ENCODE measurements at regions not wholly inside any gene's neighbourhood (a gene's known extent, or its start where the extent isn't known, plus 50 kb on each side); places are given as distances from the start of the nearest gene placed in this dataset.
"Not testable (repeated sequence)": the region's sequence is repeated elsewhere in the genome, so short reads cannot be mapped to it uniquely, and the experiment has no call there.

DNA sequence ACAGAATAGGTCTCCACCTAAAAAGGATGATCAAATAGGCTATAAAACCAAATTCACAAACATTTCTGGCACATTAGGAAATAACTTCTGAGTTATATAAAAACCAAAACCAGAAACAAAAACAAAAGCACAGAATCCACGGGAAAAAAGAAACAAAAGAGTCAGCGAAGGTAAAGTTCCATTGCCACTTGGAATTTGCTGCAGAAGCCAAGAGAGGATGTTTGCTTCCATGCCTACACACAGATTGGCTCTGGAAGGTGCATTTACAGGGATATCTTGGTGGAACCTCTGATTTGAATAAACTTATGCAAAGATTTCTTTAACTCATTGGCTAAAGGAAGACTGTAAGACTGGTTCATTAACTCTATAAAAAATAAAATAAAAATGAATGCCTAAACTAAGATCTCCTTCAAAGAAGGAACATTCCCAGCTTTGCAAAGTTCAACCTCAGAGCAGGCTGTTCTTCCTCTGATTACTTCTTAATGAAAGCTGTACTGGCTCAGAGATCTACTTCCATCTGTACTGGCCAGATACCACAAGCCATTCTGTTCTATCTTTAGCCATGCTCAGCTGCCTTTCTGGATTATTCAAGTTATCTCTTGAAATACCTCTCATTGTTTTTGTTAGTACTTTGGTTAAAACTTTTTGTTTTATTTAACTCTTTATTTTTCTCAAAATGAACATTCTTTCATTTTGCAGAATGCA, 537.5 kb upstream of the CCDC54 start:
- H3K36me3 ChIP-seq (ENCODE audit: insufficient read depth, low read length), result no peaks in the 10 kb centered on the region
- H3K4me3 ChIP-seq (ENCODE audit: low read length), result no peak overlapping the region
- 97% methylated on average over 2 of the region's 2 CpGs for WGBS
- H3K9ac ChIP-seq (ENCODE audit: low read depth, low read length), result no peak overlapping the region
- H3K27ac ChIP-seq (ENCODE audit: low read depth, low read length), result no peak overlapping the region
- H3K4me1 ChIP-seq (ENCODE audit: insufficient read depth, low read length), result peaks cover 17% of the 10 kb centered on the region
- H3K27me3 ChIP-seq (ENCODE audit: insufficient read depth, low read length), result no peaks in the 10 kb centered on the region
- 0 out of 2 replicates have a peak, but pooled peaks cover 3% of the 10 kb centered on the region for H3K9me3 ChIP-seq (ENCODE audit: insufficient read depth, low read depth, low read length)

DNA sequence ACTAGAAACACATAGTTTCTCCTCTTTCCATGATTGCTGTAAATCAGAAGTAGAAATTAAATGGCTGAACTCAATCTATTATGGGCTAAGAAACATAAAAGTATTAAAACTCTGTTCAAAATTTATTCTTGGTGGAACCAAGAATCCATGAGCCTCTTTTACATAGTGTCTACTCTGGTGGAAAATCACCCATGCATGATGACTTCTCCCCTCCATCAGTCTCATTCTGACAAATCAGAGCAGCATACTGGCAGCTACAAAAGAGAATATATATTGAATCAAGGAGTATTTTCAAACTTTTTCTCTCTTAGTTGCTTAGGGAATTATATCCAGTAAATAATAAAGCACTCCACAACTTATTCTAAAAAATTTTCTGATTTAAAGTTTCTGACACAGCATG, 536.9 kb upstream of the CCDC54 start:
- Histone ChIP-seq H3K4me1 (ENCODE audit: insufficient read depth, low read length) (peaks cover 17% of the 10 kb centered on the region), H3K27ac (ENCODE audit: low read depth, low read length) (no peak overlapping the region), H3K9ac (ENCODE audit: low read depth, low read length) (no peak overlapping the region), H3K9me3 (ENCODE audit: insufficient read depth, low read depth, low read length) (0 out of 2 replicates have a peak, but pooled peaks cover 3% of the 10 kb centered on the region), H3K4me3 (ENCODE audit: low read length) (no peak overlapping the region), H3K27me3 (ENCODE audit: insufficient read depth, low read length) (no peaks in the 10 kb centered on the region), H3K36me3 (ENCODE audit: insufficient read depth, low read length) (no peaks in the 10 kb centered on the region)

DNA sequence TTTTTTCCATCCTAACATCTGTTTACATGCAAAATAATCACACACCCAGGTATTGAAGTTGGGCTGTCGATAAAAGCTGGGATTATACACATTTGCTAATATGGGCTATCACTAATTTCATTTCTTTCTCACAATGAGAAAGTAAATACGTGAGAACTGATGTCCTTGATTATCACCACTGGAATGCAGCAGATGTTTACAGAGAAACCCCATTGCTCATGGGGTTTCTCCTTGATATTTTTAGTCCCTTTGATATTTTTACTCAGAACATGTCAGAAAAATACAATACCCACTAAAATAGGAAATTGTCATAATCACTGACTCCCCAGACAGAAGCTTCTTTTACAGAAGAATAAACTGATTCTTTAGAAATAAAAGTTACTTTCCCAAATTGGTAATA, 535.1 kb upstream of the CCDC54 start:
- H3K9ac ChIP-seq (ENCODE audit: low read depth, low read length), result no peak overlapping the region
- no peaks in the 10 kb centered on the region for H3K36me3 ChIP-seq (ENCODE audit: insufficient read depth, low read length)
- H3K4me3 ChIP-seq (ENCODE audit: low read length), result no peak overlapping the region
- no peaks in the 10 kb centered on the region for H3K27me3 ChIP-seq (ENCODE audit: insufficient read depth, low read length)
- WGBS, result 92% methylated on average over 2 of the region's 2 CpGs
- peaks cover 13% of the 10 kb centered on the region for H3K4me1 ChIP-seq (ENCODE audit: insufficient read depth, low read length)
- H3K27ac ChIP-seq (ENCODE audit: low read depth, low read length), result no peak overlapping the region
- H3K9me3 ChIP-seq (ENCODE audit: insufficient read depth, low read depth, low read length), result 0 out of 2 replicates have a peak, but pooled peaks cover 3% of the 10 kb centered on the region

DNA sequence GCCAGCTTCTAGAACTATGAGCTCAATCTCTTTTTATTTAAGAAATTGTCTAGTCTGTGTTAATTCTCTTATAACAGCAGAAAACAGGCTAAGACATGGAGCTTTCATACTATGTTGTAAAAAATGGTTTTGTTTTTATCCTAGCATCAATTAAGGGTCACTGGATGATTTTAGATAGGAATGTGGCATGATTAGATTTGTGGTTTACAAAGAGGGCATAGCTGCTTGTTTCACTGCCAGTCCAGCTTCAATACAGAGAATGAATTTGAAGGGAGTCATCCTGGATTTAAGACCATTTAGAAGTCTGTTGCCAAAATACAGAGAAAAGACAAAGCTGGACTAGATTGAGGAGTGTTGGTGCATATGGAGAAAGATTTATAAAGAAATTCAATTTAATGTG, 532.6 kb upstream of the CCDC54 start:
- no peak overlapping the region for H3K4me3 ChIP-seq (ENCODE audit: low read length)
- H3K4me1 ChIP-seq (ENCODE audit: insufficient read depth, low read length), result peaks cover 13% of the 10 kb centered on the region
- H3K27me3 ChIP-seq (ENCODE audit: insufficient read depth, low read length), result no peaks in the 10 kb centered on the region
- no peaks in the 10 kb centered on the region for H3K36me3 ChIP-seq (ENCODE audit: insufficient read depth, low read length)
- no peak overlapping the region for H3K9ac ChIP-seq (ENCODE audit: low read depth, low read length)
- H3K9me3 ChIP-seq (ENCODE audit: insufficient read depth, low read depth, low read length), result 0 out of 2 replicates have a peak, but pooled peaks cover 3% of the 10 kb centered on the region
- no peak overlapping the region for H3K27ac ChIP-seq (ENCODE audit: low read depth, low read length)

DNA sequence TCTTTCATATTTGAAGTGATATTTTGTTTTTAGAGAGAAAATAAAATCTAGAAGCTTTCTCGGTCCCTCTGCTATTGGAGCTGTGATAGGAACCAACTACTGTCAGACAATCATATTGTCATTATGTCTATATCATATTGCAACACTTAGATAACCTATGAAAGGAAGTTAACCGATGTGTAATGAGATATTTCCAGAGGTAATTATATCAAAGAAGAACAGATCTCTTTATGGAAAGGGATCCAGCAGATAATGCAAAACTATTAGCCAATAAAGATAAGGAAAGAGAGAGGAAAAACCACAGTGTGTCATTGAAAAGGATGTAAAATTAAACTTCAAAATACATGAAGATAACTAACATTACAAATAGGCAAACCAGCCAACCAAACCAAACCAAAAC, 529.1 kb upstream of the CCDC54 start:
- Histone ChIP-seq H3K4me1 (ENCODE audit: insufficient read depth, low read length) (peaks cover 2% of the 10 kb centered on the region; the same call in 1 of the 2 replicates), H3K27me3 (ENCODE audit: insufficient read depth, low read length) (no peaks in the 10 kb centered on the region), H3K36me3 (ENCODE audit: insufficient read depth, low read length) (no peaks in the 10 kb centered on the region), H3K27ac (ENCODE audit: low read depth, low read length) (no peak overlapping the region), H3K9me3 (ENCODE audit: insufficient read depth, low read depth, low read length) (0 out of 2 replicates have a peak, but pooled peaks cover 3% of the 10 kb centered on the region), H3K4me3 (ENCODE audit: low read length) (no peak overlapping the region), H3K9ac (ENCODE audit: low read depth, low read length) (no peak overlapping the region)
- no CpG with 5 or more reads among the region's 2 CpGs for WGBS

DNA sequence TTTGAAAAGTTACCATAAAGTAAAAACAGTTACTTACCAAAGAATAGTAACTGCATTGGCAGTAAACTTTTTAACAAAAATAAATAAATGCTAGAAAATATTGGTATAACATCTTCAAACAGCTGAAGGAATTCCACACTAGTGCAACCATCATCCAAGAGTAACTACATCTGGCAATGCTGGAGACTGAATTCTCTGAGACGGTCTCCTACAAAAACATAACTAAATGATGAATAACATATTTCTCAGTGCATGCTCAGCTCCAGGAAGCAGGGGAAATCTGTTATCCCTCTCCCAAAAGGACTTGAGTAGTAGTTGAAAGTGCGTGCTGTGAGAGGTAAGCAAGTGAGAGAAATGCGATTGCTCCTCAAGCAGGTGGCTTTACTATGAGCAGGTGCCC, 526.8 kb upstream of the CCDC54 start:
- 87% methylated on average over 3 of the region's 3 CpGs for WGBS

DNA sequence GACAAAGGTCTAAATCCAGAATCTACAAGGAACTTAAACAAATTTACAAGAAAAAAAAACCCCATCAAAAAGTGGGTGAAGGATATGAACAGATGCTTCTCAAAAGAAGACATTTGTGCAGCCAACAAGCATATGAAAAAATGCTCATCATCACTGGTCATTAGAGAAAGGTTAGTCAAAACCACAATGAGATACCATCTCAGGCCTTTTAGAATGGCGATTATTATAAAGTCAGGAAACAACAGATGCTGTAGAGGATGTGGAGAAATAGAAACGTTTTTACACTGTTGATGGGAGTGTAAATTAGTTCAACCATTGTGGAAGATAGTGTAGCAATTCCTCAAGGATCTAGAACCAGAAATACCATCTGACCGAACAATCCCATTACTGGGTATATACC, 518.9 kb upstream of the CCDC54 start:
- 92% methylated on average over 3 of the region's 3 CpGs for WGBS

More for the DNA sequence above, 526.8 kb upstream of the CCDC54 start:
- Histone ChIP-seq H3K4me3 (ENCODE audit: low read length) (no peak overlapping the region), H3K27me3 (ENCODE audit: insufficient read depth, low read length) (no peaks in the 10 kb centered on the region), H3K4me1 (ENCODE audit: insufficient read depth, low read length) (no peaks in the 10 kb centered on the region), H3K27ac (ENCODE audit: low read depth, low read length) (no peak overlapping the region), H3K9ac (ENCODE audit: low read depth, low read length) (no peak overlapping the region), H3K9me3 (ENCODE audit: insufficient read depth, low read depth, low read length) (no peaks in the 10 kb centered on the region), H3K36me3 (ENCODE audit: insufficient read depth, low read length) (no peaks in the 10 kb centered on the region)

DNA sequence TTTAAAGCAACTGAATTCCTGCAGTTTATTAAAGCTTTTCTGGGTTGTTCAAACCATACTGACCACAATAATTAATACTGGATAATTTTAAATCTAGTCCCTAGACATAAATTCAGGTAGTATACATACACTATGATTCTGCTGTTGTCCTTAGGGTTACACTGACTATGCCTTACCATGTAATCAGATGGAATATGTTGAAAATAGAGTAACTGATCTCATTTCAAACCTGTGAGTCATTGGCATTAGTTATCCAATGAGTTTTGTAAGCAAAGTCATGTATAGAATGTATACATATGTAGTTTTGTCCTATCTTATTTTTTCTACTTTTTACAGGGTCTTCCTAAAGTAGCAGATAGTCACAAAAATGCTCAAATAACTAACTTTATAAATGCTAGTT, 517.1 kb upstream of the CCDC54 start:
- Histone ChIP-seq H3K4me3 (ENCODE audit: low read length) (no peak overlapping the region), H3K4me1 (ENCODE audit: insufficient read depth, low read length) (peaks cover 18% of the 10 kb centered on the region)

More for the DNA sequence above, 518.9 kb upstream of the CCDC54 start:
- not testable (repeated sequence) for H3K4me3 ChIP-seq (ENCODE audit: low read length); H3K27me3 ChIP-seq (ENCODE audit: insufficient read depth, low read length); H3K9ac ChIP-seq (ENCODE audit: low read depth, low read length); H3K36me3 ChIP-seq (ENCODE audit: insufficient read depth, low read length); H3K9me3 ChIP-seq (ENCODE audit: insufficient read depth, low read depth, low read length); H3K27ac ChIP-seq (ENCODE audit: low read depth, low read length)
- peaks cover 18% of the 10 kb centered on the region for H3K4me1 ChIP-seq (ENCODE audit: insufficient read depth, low read length)

DNA sequence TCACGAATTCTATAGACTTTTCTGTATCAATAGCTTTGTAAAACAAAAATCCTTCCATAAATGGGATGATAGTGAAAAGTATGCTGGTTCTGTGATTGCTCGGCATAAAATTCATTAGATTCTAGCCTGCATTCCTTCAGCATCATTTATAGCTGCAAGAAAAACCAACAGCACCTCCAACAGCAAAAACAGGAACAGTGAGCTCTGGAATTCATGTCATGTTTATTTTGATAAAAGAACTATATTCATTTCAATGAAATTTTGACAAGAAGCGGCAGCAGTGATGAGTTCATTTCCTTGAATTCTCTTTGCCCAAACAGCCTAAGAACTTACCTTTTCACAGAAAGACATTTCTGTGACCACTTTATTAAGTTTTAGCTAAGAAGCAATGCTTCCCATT, 515.2 kb upstream of the CCDC54 start:
- WGBS, result 88% methylated on average over 2 of the region's 3 CpGs
- no peak overlapping the region for H3K4me3 ChIP-seq (ENCODE audit: low read length)
- H3K36me3 ChIP-seq (ENCODE audit: insufficient read depth, low read length), result 0 out of 2 replicates have a peak, but pooled peaks cover 3% of the 10 kb centered on the region
- peaks cover 18% of the 10 kb centered on the region for H3K4me1 ChIP-seq (ENCODE audit: insufficient read depth, low read length)
- no peaks in the 10 kb centered on the region for H3K27me3 ChIP-seq (ENCODE audit: insufficient read depth, low read length)
- H3K27ac ChIP-seq (ENCODE audit: low read depth, low read length), result no peak overlapping the region
- no peak overlapping the region for H3K9ac ChIP-seq (ENCODE audit: low read depth, low read length)
- peaks cover 3% of the 10 kb centered on the region; the same call in 1 of the 2 replicates for H3K9me3 ChIP-seq (ENCODE audit: insufficient read depth, low read depth, low read length)

More for the DNA sequence above, 517.1 kb upstream of the CCDC54 start:
- 0 out of 2 replicates have a peak, but pooled peaks cover 4% of the 10 kb centered on the region for H3K9me3 ChIP-seq (ENCODE audit: insufficient read depth, low read depth, low read length)
- H3K36me3 ChIP-seq (ENCODE audit: insufficient read depth, low read length), result no peaks in the 10 kb centered on the region
- H3K9ac ChIP-seq (ENCODE audit: low read depth, low read length), result no peak overlapping the region
- no peaks in the 10 kb centered on the region for H3K27me3 ChIP-seq (ENCODE audit: insufficient read depth, low read length)
- H3K27ac ChIP-seq (ENCODE audit: low read depth, low read length), result no peak overlapping the region

DNA sequence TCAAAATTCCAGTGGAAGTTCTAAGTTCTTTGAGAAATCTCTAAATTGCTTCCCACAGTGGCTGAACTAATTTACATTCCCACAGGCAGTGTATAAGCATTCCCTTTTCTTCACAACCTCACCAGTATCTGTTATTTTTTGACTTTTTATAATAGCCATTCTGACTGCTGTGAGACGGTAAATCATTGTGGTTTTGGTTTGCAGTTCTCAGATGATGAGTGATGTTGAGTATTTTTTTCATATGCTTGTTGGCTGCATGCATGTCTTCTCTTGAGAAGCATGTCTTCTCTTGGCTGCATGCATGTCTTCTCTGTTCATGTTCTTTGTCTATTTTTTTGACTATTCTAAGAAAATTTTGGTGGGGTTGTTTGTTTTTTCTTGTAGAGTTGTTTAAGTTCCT, 499.6 kb upstream of the CCDC54 start:
- Histone ChIP-seq H3K4me1 (ENCODE audit: insufficient read depth, low read length) (peaks cover 39% of the 10 kb centered on the region), H3K27me3 (ENCODE audit: insufficient read depth, low read length) (no peaks in the 10 kb centered on the region), H3K36me3 (ENCODE audit: insufficient read depth, low read length) (no peaks in the 10 kb centered on the region), H3K9me3 (ENCODE audit: insufficient read depth, low read depth, low read length) (no peaks in the 10 kb centered on the region), H3K4me3 (ENCODE audit: low read length) (no peak overlapping the region), H3K27ac (ENCODE audit: low read depth, low read length) (no peak overlapping the region), H3K9ac (ENCODE audit: low read depth, low read length) (no peak overlapping the region)
- WGBS, result 87% methylated on average over 1 of the region's 1 CpG

DNA sequence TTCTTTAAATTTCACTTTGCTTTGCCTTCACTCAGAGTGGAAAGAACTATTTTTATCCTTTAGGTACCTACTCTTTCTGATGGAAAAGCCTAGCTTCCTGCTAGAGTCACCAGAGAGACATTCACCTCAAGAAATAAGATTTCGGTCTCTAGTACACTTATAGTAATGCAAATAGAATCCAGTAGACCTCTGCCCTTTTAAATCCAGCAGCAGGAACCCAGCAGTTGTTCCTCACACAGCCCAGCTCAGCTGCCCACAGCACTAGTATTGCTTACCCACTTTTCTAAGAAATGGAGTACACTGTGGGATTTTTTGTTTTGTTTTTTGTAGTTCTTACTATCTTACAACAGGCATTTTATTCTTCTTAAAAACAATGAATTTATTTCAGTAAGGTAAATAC, 497.0 kb upstream of the CCDC54 start:
- no peak overlapping the region for H3K4me3 ChIP-seq (ENCODE audit: low read length)
- peaks cover 39% of the 10 kb centered on the region for H3K4me1 ChIP-seq (ENCODE audit: insufficient read depth, low read length)
- peak overlapping the region; percentile 8 for H3K27ac ChIP-seq (ENCODE audit: low read depth, low read length)

More for the DNA sequence above, 497.0 kb upstream of the CCDC54 start:
- H3K9ac ChIP-seq (ENCODE audit: low read depth, low read length), result peak overlapping the region; percentile 0; the same call in 1 of the 2 replicates
- H3K27me3 ChIP-seq (ENCODE audit: insufficient read depth, low read length), result no peaks in the 10 kb centered on the region
- H3K9me3 ChIP-seq (ENCODE audit: insufficient read depth, low read depth, low read length), result peaks cover 2% of the 10 kb centered on the region; the same call in 1 of the 2 replicates
- WGBS, result 19% methylated on average over 1 of the region's 1 CpG
- H3K36me3 ChIP-seq (ENCODE audit: insufficient read depth, low read length), result no peaks in the 10 kb centered on the region

Measured in HUES64 (cell line).